ENCODE measurements at regions not wholly inside any gene's neighbourhood (a gene's known extent, or its start where the extent isn't known, plus 50 kb on each side); places are given as distances from the start of the nearest gene placed in this dataset.

DNA sequence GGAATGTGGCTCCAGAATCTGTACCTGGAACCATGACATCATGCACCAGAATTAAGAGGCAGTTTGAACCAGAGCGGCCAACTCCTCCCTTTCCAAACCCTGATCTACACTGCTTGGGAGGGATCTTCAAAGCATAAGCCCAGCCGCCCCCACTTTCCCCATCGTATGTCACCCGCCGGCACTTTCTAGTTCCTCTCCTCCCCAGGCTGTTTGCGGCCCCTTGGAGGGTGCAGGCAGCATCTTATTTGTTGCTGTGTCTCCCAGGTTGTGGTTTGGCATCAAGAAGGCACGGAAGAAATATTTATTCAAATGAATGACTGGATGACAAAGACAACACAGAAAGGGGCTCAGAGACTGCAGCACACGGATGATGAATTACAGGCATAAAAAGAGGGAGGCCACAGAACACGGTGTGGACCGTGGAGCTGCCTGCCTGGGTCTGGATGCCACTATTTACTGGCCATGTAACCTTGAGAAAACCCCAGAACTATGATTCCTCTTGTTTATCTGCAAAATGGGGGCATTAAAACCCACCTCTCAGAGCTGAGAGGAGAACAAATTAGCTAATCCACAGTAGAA, 305.8 kb downstream of the EIPR1 start:
- no peak for TF ChIP-seq EZH2 (IDR thresholded peaks at IDR 0.05; ENCODE audit: borderline replicate concordance, low read length)
- no peak for TF ChIP-seq CTCF (conservative IDR thresholded peaks at IDR 0.05 in 1 of 2, IDR thresholded peaks at IDR 0.05 in 1 of 2; ENCODE audit: extremely low read depth in 1 of 2, insufficient read depth in 1 of 2, low read depth in 1 of 2, low read length in 2 of 2)

All from mammary epithelial cell (primary cell).